Esophagus squamous epithelium (tissue), 4 donors: ENCODE measurements at regions not wholly inside any gene's neighbourhood (a gene's known extent, or its start where the extent isn't known, plus 50 kb on each side); places are given as distances from the start of the nearest gene placed in this dataset.

Source experiments
- POLR2A ChIP-seq, 4 donors: fragments of 450-650 bp; IDR thresholded peaks; one replicate each; pipeline ENCODE4 v1.6.1; 2017; ENCODE audit warnings: antibody characterized with exemption in 4 of 4, mild to moderate bottlenecking in 4 of 4, moderate library complexity in 3 of 4
- TF ChIP-seq, protein P1 (sequence below), 6 experiments: fragments of 450-650 bp in 4 of 6; fragments of 200-600 bp in 2 of 6; sonication (generic) in 2 of 6; IDR thresholded peaks; one replicate each; pipeline ENCODE4 v1.5.1; 2016 to 2019; ENCODE audit warnings: antibody characterized with exemption in 6 of 6, mild to moderate bottlenecking in 4 of 6, moderate library complexity in 4 of 6

DNA sequence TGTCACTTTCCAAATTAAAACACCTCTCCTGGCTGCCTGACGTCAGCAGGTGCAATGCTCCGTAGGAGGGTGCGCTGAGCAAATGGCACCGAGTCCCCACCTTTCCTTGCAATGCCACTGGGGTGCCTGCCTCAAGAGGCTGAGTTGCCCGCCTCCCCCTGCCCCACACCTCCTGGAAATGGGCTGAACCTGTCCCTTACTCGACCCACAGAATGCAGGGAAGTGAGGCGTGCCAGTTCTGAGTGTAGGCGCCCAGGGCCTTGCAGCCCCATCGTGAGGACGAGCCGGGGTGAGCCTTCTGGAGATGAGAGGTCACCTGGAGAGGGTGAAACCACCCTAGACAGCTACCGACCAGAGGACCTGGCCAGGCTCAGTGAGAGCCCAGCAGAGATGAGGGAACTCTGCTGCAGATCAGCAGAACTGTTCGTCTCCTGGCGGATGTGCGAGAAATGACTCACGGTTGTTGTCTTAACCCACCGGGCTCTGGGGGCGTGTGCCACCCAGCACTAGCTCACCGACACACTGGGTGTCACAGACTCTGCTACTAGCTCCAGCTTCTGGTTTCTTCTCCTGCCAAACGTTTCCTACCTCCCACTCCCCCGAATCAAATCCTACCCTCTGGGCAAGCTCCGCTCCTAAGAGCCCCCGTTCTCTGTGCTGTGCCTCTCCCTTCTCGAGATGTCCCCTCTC lies 168.7 kb upstream of the HDAC4 start:
- TF ChIP-seq, protein P1, sequence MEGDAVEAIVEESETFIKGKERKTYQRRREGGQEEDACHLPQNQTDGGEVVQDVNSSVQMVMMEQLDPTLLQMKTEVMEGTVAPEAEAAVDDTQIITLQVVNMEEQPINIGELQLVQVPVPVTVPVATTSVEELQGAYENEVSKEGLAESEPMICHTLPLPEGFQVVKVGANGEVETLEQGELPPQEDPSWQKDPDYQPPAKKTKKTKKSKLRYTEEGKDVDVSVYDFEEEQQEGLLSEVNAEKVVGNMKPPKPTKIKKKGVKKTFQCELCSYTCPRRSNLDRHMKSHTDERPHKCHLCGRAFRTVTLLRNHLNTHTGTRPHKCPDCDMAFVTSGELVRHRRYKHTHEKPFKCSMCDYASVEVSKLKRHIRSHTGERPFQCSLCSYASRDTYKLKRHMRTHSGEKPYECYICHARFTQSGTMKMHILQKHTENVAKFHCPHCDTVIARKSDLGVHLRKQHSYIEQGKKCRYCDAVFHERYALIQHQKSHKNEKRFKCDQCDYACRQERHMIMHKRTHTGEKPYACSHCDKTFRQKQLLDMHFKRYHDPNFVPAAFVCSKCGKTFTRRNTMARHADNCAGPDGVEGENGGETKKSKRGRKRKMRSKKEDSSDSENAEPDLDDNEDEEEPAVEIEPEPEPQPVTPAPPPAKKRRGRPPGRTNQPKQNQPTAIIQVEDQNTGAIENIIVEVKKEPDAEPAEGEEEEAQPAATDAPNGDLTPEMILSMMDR (IDR thresholded peaks at IDR 0.05) = no peak
- no peak for TF ChIP-seq POLR2A (IDR thresholded peaks at IDR 0.05)
